Caco-2 (cell line): ENCODE measurements at regions not wholly inside any gene's neighbourhood (a gene's known extent, or its start where the extent isn't known, plus 50 kb on each side); places are given as distances from the start of the nearest gene placed in this dataset.

Experiments
- BruUV-seq: library from RNA; stranded (reverse); fragments of 400-500 nt; replicated peaks from 2 replicates; lab custom pipeline; 2021; lab: Mats Ljungman, UMichigan
- CTCF ChIA-PET: fragments of 300-600 bp; sonication (Branson Sonifier 250); formaldehyde crosslinking; loops from one replicate; lab custom pipeline; 2022; ENCODE audit warnings: antibody characterized with exemption; lab: Charles Lee
- POLR2A ChIA-PET: fragments of 300-600 bp; sonication (Branson Sonifier 250); formaldehyde crosslinking; loops from one replicate; lab custom pipeline; 2022; ENCODE audit warnings: antibody characterized with exemption; lab: Charles Lee
- DNase-seq, 2 experiments: peaks; one replicate each; pipeline versions ENCODE4 v3.0.0 to v3.0.0-alpha.2; 2020 to 2022
- H3K27me3 ChIP-seq: replicated peaks from 2 replicates; pipeline ENCODE4 v1.6.0; 2011; ENCODE audit warnings: low read length; ENCODE audit not compliant: control insufficient read depth, insufficient read depth
- H3K36me3 ChIP-seq: 2 replicates; pipeline ENCODE4 v1.5.1; 2011; ENCODE audit warnings: low read length; ENCODE audit not compliant: control insufficient read depth, insufficient read depth
- H3K4me1 ChIP-seq: fragments of 250-450 bp; sonication (Bioruptor Pico); 2 replicates; pipeline ENCODE4 v1.5.1; 2020; ENCODE audit warnings: mild to moderate bottlenecking
- H3K4me3 ChIP-seq: 2 replicates; pipeline ENCODE4 v1.5.1; 2011; ENCODE audit warnings: low read depth, mild to moderate bottlenecking, control low read depth, low read length
- H3K9me3 ChIP-seq: fragments of 250-450 bp; sonication (Bioruptor Pico); 2 replicates; pipeline ENCODE4 v1.5.1; 2020; ENCODE audit warnings: mild to moderate bottlenecking, moderate library complexity
- H3K27ac Mint-ChIP-seq: one replicate; pipeline ENCODE4 v1.8.0; 2022; ENCODE audit warnings: mixed read lengths; ENCODE audit not compliant: unreplicated experiment
- H3K27me3 Mint-ChIP-seq: one replicate; pipeline ENCODE4 v1.8.0; 2022; ENCODE audit warnings: mixed read lengths; ENCODE audit not compliant: insufficient read depth, unreplicated experiment
- H3K36me3 Mint-ChIP-seq: one replicate; pipeline ENCODE4 v1.8.0; 2022; ENCODE audit warnings: mild to moderate bottlenecking, mixed read lengths; ENCODE audit not compliant: insufficient read depth, unreplicated experiment
- H3K4me1 Mint-ChIP-seq: one replicate; pipeline ENCODE4 v1.8.0; 2022; ENCODE audit warnings: low read depth, mixed read lengths; ENCODE audit not compliant: unreplicated experiment
- H3K4me3 Mint-ChIP-seq: one replicate; pipeline ENCODE4 v1.8.0; 2022; ENCODE audit warnings: mild to moderate bottlenecking, moderate library complexity, mixed read lengths; ENCODE audit not compliant: unreplicated experiment
- H3K9me3 Mint-ChIP-seq: one replicate; pipeline ENCODE4 v1.8.0; 2022; ENCODE audit warnings: mixed read lengths; ENCODE audit not compliant: unreplicated experiment
- CTCF ChIP-seq, 2 experiments: fragments of 200-600 bp in 1 of 2; IDR thresholded peaks; 1 replicate in 1 of 2; 2 replicates in 1 of 2; pipeline versions ENCODE4 v1.5.1 to v1.8.0; 2011 to 2022; ENCODE audit warnings: antibody characterized with exemption in 1 of 2, control low read depth in 1 of 2, inconsistent platforms in 1 of 2, low read depth in 1 of 2, low read length in 1 of 2, mild to moderate bottlenecking in 1 of 2, moderate library complexity in 1 of 2; ENCODE audit not compliant: insufficient read depth in 1 of 2, severe bottlenecking in 1 of 2, unreplicated experiment in 1 of 2
- intact Hi-C: fragments of 100-400 bp; cut with micrococcal nuclease; formaldehyde crosslinking; loops from one replicate; pipeline ENCODE4 v1.10.0; 2022; ENCODE audit not compliant: unreplicated experiment

DNA sequence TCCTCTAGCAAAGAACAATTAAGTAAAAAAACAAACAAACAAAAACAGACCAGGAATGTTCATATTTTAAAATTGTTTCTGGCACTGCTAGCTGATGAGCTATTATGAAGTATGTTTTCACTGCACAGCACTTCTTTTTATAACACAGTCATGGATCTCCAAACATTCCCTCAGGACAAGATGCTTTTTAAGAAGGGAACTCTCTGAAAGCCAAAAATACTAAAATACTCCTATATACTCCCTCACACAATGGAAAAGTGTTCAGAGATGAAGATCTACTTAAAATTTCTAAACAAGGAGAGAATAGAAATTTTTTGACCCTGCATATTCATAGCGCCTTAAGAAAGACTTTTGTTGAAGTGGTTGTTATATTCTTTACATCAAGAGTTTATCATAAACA is 926.8 kb downstream of the DIAPH3 start:
- H3K9me3 ChIP-seq = no peaks in the 10 kb centered on the region
- Mint-ChIP-seq H3K4me1 (no peaks in the 10 kb centered on the region), H3K4me3 (no peak overlapping the region), H3K36me3 (no peaks in the 10 kb centered on the region), H3K27ac (no peak overlapping the region), H3K9me3 (no peaks in the 10 kb centered on the region), H3K27me3 (peaks cover 13% of the 10 kb centered on the region)
- CTCF ChIA-PET = no interaction called here
- H3K27me3 ChIP-seq = peaks cover 2% of the 10 kb centered on the region
- TF ChIP-seq CTCF (IDR thresholded peaks at IDR 0.05; ENCODE audit: insufficient read depth in 1 of 2, low read depth in 1 of 2, low read length in 1 of 2, severe bottlenecking in 1 of 2, unreplicated experiment in 1 of 2) = no peak
- intact Hi-C loops = no loop called here
- no peak for DNase-seq
- H3K4me3 ChIP-seq = no peak overlapping the region
- POLR2A ChIA-PET = no interaction called here
- BruUV-seq = no TSS peak
- H3K36me3 ChIP-seq = no peaks in the 10 kb centered on the region
- H3K4me1 ChIP-seq = no peaks in the 10 kb centered on the region

DNA sequence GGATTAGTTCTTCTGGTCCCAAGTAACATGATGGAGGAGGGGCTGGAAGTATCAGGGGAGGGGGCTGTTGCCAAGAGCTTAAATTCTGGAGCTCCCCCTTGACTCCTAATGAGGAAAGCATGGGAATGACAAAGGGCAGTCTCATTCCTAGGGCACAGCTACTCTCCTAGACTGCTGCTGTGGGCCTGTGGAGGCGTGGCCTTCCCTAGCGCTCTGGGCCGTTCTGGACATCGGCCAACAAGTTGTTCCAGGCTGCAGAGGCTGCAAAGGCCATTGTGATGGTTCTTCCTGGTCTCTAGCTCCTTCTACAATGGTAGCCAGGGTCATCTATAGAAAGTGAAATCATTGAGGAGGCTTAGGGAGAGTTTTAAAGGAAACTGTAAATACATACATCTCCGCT is 916.6 kb downstream of the DIAPH3 start:
- ChIA-PET CTCF (no interaction called here), POLR2A (no interaction called here)

DNA sequence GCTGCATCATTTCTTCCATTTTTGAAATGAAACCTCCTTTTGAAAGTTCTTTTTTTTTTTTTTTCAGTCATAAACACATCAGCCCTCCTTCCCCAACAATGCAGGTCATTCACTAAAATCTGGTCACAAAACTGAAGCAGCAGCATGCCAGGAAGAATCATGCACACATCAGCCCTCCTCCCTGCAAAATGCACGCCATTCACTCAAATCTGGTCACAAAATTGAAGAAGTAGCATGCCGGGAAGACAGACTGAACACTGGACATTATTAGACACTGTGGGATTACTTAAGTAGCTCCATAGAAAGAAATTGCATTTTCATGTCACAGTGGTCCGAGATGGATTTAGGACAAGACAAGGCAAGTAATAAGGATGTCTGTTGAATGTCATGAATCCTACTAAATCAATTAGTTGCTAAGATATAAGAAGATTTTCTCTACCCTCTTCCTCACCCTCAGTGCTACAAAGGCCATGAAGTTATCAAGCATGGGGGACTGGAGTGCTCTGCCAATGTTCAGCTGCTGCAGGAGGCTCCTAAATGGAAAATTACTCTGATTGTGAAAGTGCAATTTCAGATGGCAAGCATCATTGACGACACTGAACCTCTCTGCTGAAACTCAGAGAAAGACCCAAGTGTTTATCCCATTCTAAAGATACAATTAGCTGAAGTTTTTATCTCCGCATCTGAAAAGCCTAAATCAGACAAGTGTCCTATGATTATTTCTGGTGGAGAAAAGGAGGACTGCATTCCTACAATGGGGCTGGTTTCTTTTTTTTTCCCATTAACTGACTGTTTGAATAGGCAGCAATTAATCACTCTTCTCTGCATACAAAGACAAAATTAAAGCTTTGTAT is 913.2 kb downstream of the DIAPH3 start:
- TF ChIP-seq CTCF (IDR thresholded peaks at IDR 0.05; ENCODE audit: insufficient read depth in 1 of 2, low read depth in 1 of 2, low read length in 1 of 2, severe bottlenecking in 1 of 2, unreplicated experiment in 1 of 2) = no peak
- H3K36me3 Mint-ChIP-seq = no peaks in the 10 kb centered on the region
- no peaks in the 10 kb centered on the region for H3K9me3 ChIP-seq
- ChIA-PET CTCF (no interaction called here), POLR2A (no interaction called here)
- H3K27me3 Mint-ChIP-seq = peaks cover 10% of the 10 kb centered on the region
- no peaks in the 10 kb centered on the region for H3K36me3 ChIP-seq
- H3K27ac Mint-ChIP-seq = no peak overlapping the region
- H3K4me3 Mint-ChIP-seq = no peak overlapping the region
- no peaks in the 10 kb centered on the region for H3K4me1 Mint-ChIP-seq
- no peaks in the 10 kb centered on the region for H3K9me3 Mint-ChIP-seq
- no peak for DNase-seq
- no peaks in the 10 kb centered on the region; the same call in 1 of the 2 replicates for H3K27me3 ChIP-seq
- intact Hi-C loops = loop anchor here (5.0 kb wide), 1 partner anchor 1102 kb away; no protein-coding TSS in a partner anchor
- peaks cover 9% of the 10 kb centered on the region for H3K4me1 ChIP-seq
- no peak overlapping the region for H3K4me3 ChIP-seq
- no TSS peak for BruUV-seq

More for the DNA sequence above, 916.6 kb downstream of the DIAPH3 start:
- H3K9me3 Mint-ChIP-seq = no peaks in the 10 kb centered on the region
- no peaks in the 10 kb centered on the region for H3K36me3 ChIP-seq
- DNase-seq = no peak
- no peak for TF ChIP-seq CTCF (IDR thresholded peaks at IDR 0.05; ENCODE audit: insufficient read depth in 1 of 2, low read depth in 1 of 2, low read length in 1 of 2, severe bottlenecking in 1 of 2, unreplicated experiment in 1 of 2)
- H3K4me3 ChIP-seq = no peak overlapping the region
- no peak overlapping the region for H3K4me3 Mint-ChIP-seq
- no peaks in the 10 kb centered on the region for H3K4me1 Mint-ChIP-seq
- peaks cover 7% of the 10 kb centered on the region; the same call in 1 of the 2 replicates for H3K9me3 ChIP-seq
- BruUV-seq = no TSS peak
- no peaks in the 10 kb centered on the region for H3K36me3 Mint-ChIP-seq
- no peaks in the 10 kb centered on the region; the same call in 1 of the 2 replicates for H3K27me3 ChIP-seq
- intact Hi-C loops = no loop called here
- H3K4me1 ChIP-seq = peaks cover 9% of the 10 kb centered on the region
- no peak overlapping the region for H3K27ac Mint-ChIP-seq
- no peaks in the 10 kb centered on the region for H3K27me3 Mint-ChIP-seq
